ENCODE measurements at regions not wholly inside any gene's neighbourhood (a gene's known extent, or its start where the extent isn't known, plus 50 kb on each side); places are given as distances from the start of the nearest gene placed in this dataset.

DNA sequence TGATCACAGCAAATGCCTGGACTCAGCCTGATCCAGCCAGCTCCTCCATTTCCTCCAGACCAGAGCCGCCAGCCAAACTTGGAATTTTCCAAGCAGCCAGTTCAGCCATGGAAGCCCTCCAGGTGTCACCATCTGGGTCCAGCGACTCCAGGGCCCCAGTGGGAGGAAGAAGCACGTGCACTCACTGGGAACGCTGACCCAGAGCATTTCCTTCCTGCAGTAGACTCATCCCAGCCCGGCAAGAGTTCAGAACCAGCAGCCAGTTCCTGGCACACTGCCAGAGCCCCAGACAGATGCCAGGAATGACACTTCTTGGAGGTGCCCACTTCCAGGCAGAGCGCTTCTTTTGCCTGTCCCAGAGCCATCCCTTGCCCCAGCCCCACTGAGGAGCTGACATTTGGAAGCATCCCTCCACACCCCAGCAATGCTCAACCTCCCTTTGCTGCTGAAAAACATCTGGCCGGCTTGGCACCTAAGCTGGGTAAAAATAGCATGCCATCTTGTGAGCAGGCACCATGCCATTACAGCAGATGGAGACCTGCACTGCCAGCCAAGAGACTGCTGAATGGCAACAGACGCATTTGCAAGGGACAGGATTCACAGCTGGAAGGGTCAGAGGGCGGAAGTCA, 460.3 kb upstream of the PROK2 start:
- Histone ChIP-seq H3K27me3 (ENCODE audit: control insufficient read depth in 2 of 2, insufficient read depth in 2 of 2, low read length in 2 of 2) (peaks cover 2 to 11% of the 10 kb centered on the region in 2 experiments), H3K36me3 (ENCODE audit: control insufficient read depth in 2 of 2, extremely low read depth in 1 of 2, insufficient read depth in 2 of 2, low read length in 2 of 2) (no peaks in the 10 kb centered on the region), H3K4me3 (replicated peaks in 1 of 3; ENCODE audit: insufficient read depth in 1 of 3, low read depth in 1 of 3, low read length in 3 of 3) (no peak overlapping the region), H3K9me3 (replicated peaks; ENCODE audit: control insufficient read depth, insufficient read depth, low read length) (no peaks in the 10 kb centered on the region), H3K27ac (ENCODE audit: insufficient read depth, low read depth, low read length) (no peak overlapping the region), H2AFZ (ENCODE audit: low read depth, low read length) (no peak overlapping the region), H4K20me1 (replicated peaks; ENCODE audit: control insufficient read depth, extremely low read depth, insufficient read depth, low read length) (no peaks in the 10 kb centered on the region), H3K79me2 (ENCODE audit: control insufficient read depth, insufficient read depth, low read length) (no peaks in the 10 kb centered on the region), H3K9me1 (replicated peaks; ENCODE audit: control insufficient read depth, extremely low read depth, insufficient read depth, low read length) (no peaks in the 10 kb centered on the region), H3K9ac (replicated peaks; ENCODE audit: extremely low read depth, insufficient read depth, low read length) (no peak overlapping the region), H3K4me2 (ENCODE audit: insufficient read depth, low read length) (no peak overlapping the region), H3K4me1 (ENCODE audit: control insufficient read depth, extremely low read depth, insufficient read depth, low read length) (peaks cover 2% of the 10 kb centered on the region)
- dilution Hi-C loops (cut with MboI; ENCODE audit: extremely low pct_ligation_motif_present, low sequenced_read_pairs) (no loop called here), intact Hi-C loops (cut with micrococcal nuclease) (no loop called here)
- FAIRE-seq (no peak), DNase-seq (ENCODE audit: low read depth, low spot score) (peak; percentile 24)
- POLR2A ChIA-PET: no interaction called here
- TF ChIP-seq JUN (IDR thresholded peaks at IDR 0.05; ENCODE audit: borderline replicate concordance, insufficient read depth, insufficient read length, low read depth): no peak
- TF ChIP-seq FOS (IDR thresholded peaks at IDR 0.05; ENCODE audit: borderline replicate concordance, insufficient read depth, low read length): no peak
- TF ChIP-seq MYC (IDR thresholded peaks at IDR 0.05; ENCODE audit: low read depth, low read length): no peak
- TF ChIP-seq, protein P1, sequence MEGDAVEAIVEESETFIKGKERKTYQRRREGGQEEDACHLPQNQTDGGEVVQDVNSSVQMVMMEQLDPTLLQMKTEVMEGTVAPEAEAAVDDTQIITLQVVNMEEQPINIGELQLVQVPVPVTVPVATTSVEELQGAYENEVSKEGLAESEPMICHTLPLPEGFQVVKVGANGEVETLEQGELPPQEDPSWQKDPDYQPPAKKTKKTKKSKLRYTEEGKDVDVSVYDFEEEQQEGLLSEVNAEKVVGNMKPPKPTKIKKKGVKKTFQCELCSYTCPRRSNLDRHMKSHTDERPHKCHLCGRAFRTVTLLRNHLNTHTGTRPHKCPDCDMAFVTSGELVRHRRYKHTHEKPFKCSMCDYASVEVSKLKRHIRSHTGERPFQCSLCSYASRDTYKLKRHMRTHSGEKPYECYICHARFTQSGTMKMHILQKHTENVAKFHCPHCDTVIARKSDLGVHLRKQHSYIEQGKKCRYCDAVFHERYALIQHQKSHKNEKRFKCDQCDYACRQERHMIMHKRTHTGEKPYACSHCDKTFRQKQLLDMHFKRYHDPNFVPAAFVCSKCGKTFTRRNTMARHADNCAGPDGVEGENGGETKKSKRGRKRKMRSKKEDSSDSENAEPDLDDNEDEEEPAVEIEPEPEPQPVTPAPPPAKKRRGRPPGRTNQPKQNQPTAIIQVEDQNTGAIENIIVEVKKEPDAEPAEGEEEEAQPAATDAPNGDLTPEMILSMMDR (IDR thresholded peaks at IDR 0.05; ENCODE audit: extremely low read depth in 1 of 2, insufficient read depth in 1 of 2, low read depth in 1 of 2, low read length in 2 of 2): no peak
- no peak for TF ChIP-seq EZH2 (IDR thresholded peaks at IDR 0.05; ENCODE audit: borderline replicate concordance, low read depth, low read length, severe bottlenecking)
- TF ChIP-seq MAX (IDR thresholded peaks at IDR 0.05; ENCODE audit: insufficient read depth, insufficient read length): peak; percentile 45
- peak; percentile 16 for TF ChIP-seq POLR2AphosphoS5 (IDR thresholded peaks at IDR 0.05; ENCODE audit: insufficient read depth, low read depth, low read length)
- CTCF ChIA-PET: no interaction called here
- BruUV-seq (replicated peaks): no TSS peak

Measured in endothelial cell of umbilical vein (primary cell).